Natural killer cell (primary cell): ENCODE measurements at regions not wholly inside any gene's neighbourhood (a gene's known extent, or its start where the extent isn't known, plus 50 kb on each side); places are given as distances from the start of the nearest gene placed in this dataset.

ENCODE experiments used
- ATAC-seq, 3 donors: fragments of 150-1000 bp in 2 of 3; fragments of 200-7000 bp in 1 of 3; cut with Tn5 transposase; 1 replicate in 1 of 3; 2 replicates in 2 of 3; pipeline ENCODE4 v1.10.0; 2021; ENCODE audit warnings: mild to moderate bottlenecking in 2 of 3, moderate library complexity in 2 of 3
- DNase-seq, 2 donors: peaks; one replicate each; pipeline versions ENCODE4 v3.0.0 to v3.0.0-alpha.2; 2013 to 2021; ENCODE audit warnings: mixed read lengths in 1 of 2
- H3K27ac ChIP-seq: one replicate; pipeline ENCODE4 v1.5.1; 2013; ENCODE audit warnings: mild to moderate bottlenecking, low read length
- H3K27me3 ChIP-seq: one replicate; pipeline ENCODE4 v1.6.1; 2013; ENCODE audit warnings: low read length; ENCODE audit not compliant: control insufficient read depth, insufficient read depth
- H3K36me3 ChIP-seq: one replicate; pipeline ENCODE4 v1.6.1; 2013; ENCODE audit warnings: low read length; ENCODE audit not compliant: control insufficient read depth, insufficient read depth
- H3K4me1 ChIP-seq: one replicate; pipeline ENCODE4 v1.6.1; 2013; ENCODE audit warnings: low read length; ENCODE audit not compliant: control insufficient read depth, insufficient read depth
- H3K4me3 ChIP-seq: one replicate; pipeline ENCODE4 v1.5.1; 2013; ENCODE audit warnings: low read length
- H3K9me3 ChIP-seq: one replicate; pipeline ENCODE4 v1.6.1; 2013; ENCODE audit warnings: low read length; ENCODE audit not compliant: control insufficient read depth, insufficient read depth
- H3K27ac Mint-ChIP-seq, 2 donors: one replicate each; pipeline ENCODE4 v1.8.0; 2022; ENCODE audit warnings: mild to moderate bottlenecking in 2 of 2, mixed read lengths in 2 of 2, moderate library complexity in 1 of 2
- H3K27me3 Mint-ChIP-seq, 2 donors: one replicate each; pipeline ENCODE4 v1.8.0; 2022; ENCODE audit warnings: low read depth in 2 of 2, mixed read lengths in 2 of 2
- H3K36me3 Mint-ChIP-seq: one replicate; pipeline ENCODE4 v1.8.0; 2022; ENCODE audit warnings: mixed read lengths
- H3K4me1 Mint-ChIP-seq, 2 donors: one replicate each; pipeline ENCODE4 v1.8.0; 2022; ENCODE audit warnings: mixed read lengths in 2 of 2
- H3K4me3 Mint-ChIP-seq: one replicate; pipeline ENCODE4 v1.8.0; 2022; ENCODE audit warnings: mild to moderate bottlenecking, moderate library complexity, mixed read lengths
- H3K9me3 Mint-ChIP-seq, 2 donors: one replicate each; pipeline ENCODE4 v1.8.0; 2022; ENCODE audit warnings: mixed read lengths in 2 of 2
- WGBS: methylation state at CpG from one replicate; pipeline ENCODE4 v1.1.7; 2013; ENCODE audit warnings: missing lambda C conversion rate; ENCODE audit not compliant: insufficient coverage; 5-methylcytosine and 5-hydroxymethylcytosine counted together
- intact Hi-C: fragments of 100-400 bp; cut with micrococcal nuclease; formaldehyde crosslinking; loops from one replicate; pipeline ENCODE4 v1.14.2; 2022
- TF ChIP-seq, protein P1 (sequence below): fragments of 200-600 bp; IDR thresholded peaks from one replicate; pipeline ENCODE4 v1.8.0; 2022; ENCODE audit warnings: antibody characterized with exemption

DNA sequence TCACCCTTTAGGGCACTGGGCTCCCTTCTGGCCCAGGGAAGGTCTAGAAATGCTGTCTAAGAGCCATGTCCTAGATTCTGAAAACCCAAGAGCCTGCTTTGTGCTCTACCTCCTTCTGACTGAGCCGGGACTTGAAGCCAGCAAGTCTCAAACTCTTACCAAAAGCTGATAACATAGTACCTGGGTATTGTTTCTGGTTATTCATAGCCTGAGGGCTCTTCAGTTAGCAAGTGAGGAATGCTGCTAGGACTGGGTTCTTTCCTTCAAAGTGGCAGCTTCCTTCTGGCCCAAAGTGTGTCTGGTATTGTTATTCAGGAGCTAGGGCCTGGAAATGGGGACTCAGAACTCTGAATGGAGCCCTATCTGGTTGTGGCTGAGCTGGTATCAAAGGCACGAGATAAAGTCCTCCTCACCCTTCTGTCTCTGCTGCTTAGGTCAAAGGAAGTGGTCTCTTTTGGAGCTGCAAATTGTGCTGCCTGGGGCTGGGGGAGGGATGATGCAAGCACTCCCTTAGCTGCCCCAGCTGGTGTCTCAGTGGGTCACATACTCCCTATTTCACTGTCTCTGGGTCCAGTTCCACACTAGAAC lies 696.0 kb upstream of the CCDC179 start:
- TF ChIP-seq, protein P1, sequence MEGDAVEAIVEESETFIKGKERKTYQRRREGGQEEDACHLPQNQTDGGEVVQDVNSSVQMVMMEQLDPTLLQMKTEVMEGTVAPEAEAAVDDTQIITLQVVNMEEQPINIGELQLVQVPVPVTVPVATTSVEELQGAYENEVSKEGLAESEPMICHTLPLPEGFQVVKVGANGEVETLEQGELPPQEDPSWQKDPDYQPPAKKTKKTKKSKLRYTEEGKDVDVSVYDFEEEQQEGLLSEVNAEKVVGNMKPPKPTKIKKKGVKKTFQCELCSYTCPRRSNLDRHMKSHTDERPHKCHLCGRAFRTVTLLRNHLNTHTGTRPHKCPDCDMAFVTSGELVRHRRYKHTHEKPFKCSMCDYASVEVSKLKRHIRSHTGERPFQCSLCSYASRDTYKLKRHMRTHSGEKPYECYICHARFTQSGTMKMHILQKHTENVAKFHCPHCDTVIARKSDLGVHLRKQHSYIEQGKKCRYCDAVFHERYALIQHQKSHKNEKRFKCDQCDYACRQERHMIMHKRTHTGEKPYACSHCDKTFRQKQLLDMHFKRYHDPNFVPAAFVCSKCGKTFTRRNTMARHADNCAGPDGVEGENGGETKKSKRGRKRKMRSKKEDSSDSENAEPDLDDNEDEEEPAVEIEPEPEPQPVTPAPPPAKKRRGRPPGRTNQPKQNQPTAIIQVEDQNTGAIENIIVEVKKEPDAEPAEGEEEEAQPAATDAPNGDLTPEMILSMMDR = no peak
- Mint-ChIP-seq H3K4me3 (no peak overlapping the region), H3K9me3 (peaks cover 0 to 2% of the 10 kb centered on the region in 2 donors), H3K36me3 (peaks cover 15% of the 10 kb centered on the region), H3K27me3 (peaks cover 0 to 4% of the 10 kb centered on the region in 2 donors), H3K27ac (peak overlapping the region; percentile 35 to 62), H3K4me1 (peaks cover 20 to 29% of the 10 kb centered on the region in 2 donors)
- DNase-seq = no peak
- ATAC-seq = peak; percentile 52 to 92 (median 66)
- Histone ChIP-seq H3K9me3 (peaks cover 4% of the 10 kb centered on the region), H3K4me3 (no peak overlapping the region), H3K27ac (no peak overlapping the region), H3K27me3 (no peaks in the 10 kb centered on the region), H3K4me1 (peaks cover 11% of the 10 kb centered on the region), H3K36me3 (no peaks in the 10 kb centered on the region)
- intact Hi-C loops = loop anchor here (2.0 kb wide), 1 partner anchor 15 kb away; no protein-coding TSS in a partner anchor
- 88% methylated on average over 1 of the region's 2 CpGs for WGBS

DNA sequence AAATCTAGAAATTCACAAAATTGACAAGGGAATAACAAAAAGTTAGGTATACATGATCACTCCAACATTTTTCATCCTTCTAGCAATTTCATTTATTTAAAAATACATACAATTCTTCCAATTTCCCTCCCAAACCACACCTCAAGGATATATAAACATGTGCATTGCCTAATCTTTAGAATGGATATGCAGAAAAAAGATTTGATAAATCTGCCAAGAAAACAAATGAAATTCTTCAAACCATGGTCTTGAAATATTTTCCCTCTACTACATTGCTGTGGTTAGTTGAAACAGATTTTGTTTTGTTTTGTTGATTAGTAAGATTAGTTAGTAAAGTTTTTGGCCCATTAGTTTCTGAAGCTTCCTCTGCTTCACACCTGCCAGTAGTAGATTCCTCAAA lies 703.3 kb upstream of the CCDC179 start:
- Mint-ChIP-seq H3K36me3 (peaks cover 6% of the 10 kb centered on the region), H3K27ac (no peak overlapping the region), H3K9me3 (no peaks in the 10 kb centered on the region), H3K4me3 (no peak overlapping the region), H3K27me3 (peaks cover 4% of the 10 kb centered on the region in 2 donors), H3K4me1 (peaks cover 16 to 31% of the 10 kb centered on the region in 2 donors)
- intact Hi-C loops = loop anchor here (5.0 kb wide), 1 partner anchor 749 kb away; no protein-coding TSS in a partner anchor
- Histone ChIP-seq H3K36me3 (no peaks in the 10 kb centered on the region), H3K27ac (no peak overlapping the region), H3K9me3 (no peaks in the 10 kb centered on the region), H3K27me3 (no peaks in the 10 kb centered on the region), H3K4me1 (peaks cover 5% of the 10 kb centered on the region), H3K4me3 (no peak overlapping the region)
- DNase-seq (no peak), ATAC-seq (no peak)
- TF ChIP-seq, protein P1 = no peak

DNA sequence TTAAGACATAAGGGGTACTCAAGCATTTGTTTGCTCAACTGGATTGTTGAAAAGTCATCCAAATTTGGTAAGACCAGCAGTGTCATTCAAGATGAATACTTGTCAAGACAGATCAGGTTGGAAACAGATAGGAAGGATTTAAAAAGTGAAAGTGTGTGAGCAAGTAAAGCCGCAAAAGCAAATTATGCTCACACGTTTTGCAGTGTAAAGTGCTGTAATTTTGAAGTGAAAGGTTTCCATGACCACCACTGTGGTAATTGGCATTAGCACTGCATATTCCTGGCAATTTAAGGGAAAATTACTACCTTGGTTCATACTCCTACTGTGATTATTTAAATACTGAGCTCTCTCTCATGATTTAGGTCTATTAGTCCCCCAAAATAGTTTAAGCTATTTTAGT lies 704.1 kb upstream of the CCDC179 start:
- Mint-ChIP-seq H3K36me3 (peaks cover 6% of the 10 kb centered on the region), H3K27me3 (peaks cover 4% of the 10 kb centered on the region in 2 donors), H3K4me1 (peaks cover 18 to 38% of the 10 kb centered on the region in 2 donors), H3K4me3 (peak overlapping the region; percentile 29), H3K9me3 (no peaks in the 10 kb centered on the region), H3K27ac (peak overlapping the region; percentile 8 to 64)
- Histone ChIP-seq H3K36me3 (no peaks in the 10 kb centered on the region), H3K9me3 (no peaks in the 10 kb centered on the region), H3K27me3 (no peaks in the 10 kb centered on the region), H3K4me3 (no peak overlapping the region), H3K27ac (no peak overlapping the region), H3K4me1 (peaks cover 5% of the 10 kb centered on the region)
- TF ChIP-seq, protein P1 = no peak
- DNase-seq (peak in 1 of 2 donors; percentile 3), ATAC-seq (peak; percentile 68 to 77 (median 76))
- intact Hi-C loops = loop anchor here (5.0 kb wide), 1 partner anchor 748 kb away; no protein-coding TSS in a partner anchor
- WGBS = 21% methylated on average over 2 of the region's 2 CpGs

DNA sequence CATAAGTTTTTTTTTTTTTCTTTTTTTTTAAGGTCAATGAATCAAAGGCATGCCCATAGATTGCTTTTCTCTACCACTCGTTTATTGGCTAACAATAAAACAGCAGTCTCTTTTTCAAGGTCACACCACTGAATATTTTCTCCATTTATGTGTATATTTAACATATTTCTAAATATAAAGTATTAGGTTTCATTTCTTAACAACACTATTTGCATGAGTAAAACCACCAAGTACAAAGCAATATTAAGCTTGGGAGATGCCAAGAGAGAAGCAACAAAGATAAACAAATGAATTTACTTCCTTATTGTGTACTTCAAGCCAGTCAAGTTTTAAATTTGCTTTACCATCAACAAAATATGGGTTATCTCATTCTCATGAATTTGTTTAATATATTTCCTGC lies 708.9 kb upstream of the CCDC179 start:
- intact Hi-C loops = loop anchor here (5.0 kb wide), 1 partner anchor 118 kb away; no protein-coding TSS in a partner anchor
- Mint-ChIP-seq H3K4me3 (peak overlapping the region; percentile 51), H3K36me3 (peaks cover 20% of the 10 kb centered on the region), H3K27me3 (peaks cover 3 to 6% of the 10 kb centered on the region in 2 donors), H3K4me1 (peaks cover 52 to 66% of the 10 kb centered on the region in 2 donors), H3K9me3 (peaks cover 2 to 8% of the 10 kb centered on the region in 2 donors), H3K27ac (peak overlapping the region; percentile 68 to 78)
- Histone ChIP-seq H3K27me3 (no peaks in the 10 kb centered on the region), H3K4me1 (peaks cover 9% of the 10 kb centered on the region), H3K36me3 (no peaks in the 10 kb centered on the region), H3K4me3 (no peak overlapping the region), H3K27ac (peak overlapping the region; percentile 45), H3K9me3 (no peaks in the 10 kb centered on the region)
- WGBS = 17% methylated on average over 1 of the region's 1 CpG
- ATAC-seq (no peak), DNase-seq (no peak)
- TF ChIP-seq, protein P1 = no peak
